ENCODE measurements at regions not wholly inside any gene's neighbourhood (a gene's known extent, or its start where the extent isn't known, plus 50 kb on each side); places are given as distances from the start of the nearest gene placed in this dataset.
"Not testable (repeated sequence)": the region's sequence is repeated elsewhere in the genome, so short reads cannot be mapped to it uniquely, and the experiment has no call there.

DNA sequence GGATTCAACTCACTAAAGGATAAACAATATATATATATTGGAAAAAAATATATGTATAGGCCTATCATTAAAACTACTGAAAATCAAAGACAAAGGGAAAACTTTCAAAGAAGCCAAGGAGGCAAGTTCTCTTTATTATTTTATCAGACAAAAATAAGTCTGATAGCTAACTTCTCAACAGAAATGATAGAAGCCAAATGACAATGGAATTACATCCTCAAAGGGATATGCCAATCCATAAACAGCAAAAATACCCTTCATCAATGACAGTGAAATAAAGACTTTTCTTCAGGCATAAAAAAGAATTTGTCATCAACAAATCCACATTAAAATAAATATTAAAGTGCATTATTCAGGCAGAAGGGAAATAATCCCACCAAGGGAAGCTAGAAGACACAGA lies 393.4 kb downstream of the ZFHX3 start:
- DNase-seq: no peak

DNA sequence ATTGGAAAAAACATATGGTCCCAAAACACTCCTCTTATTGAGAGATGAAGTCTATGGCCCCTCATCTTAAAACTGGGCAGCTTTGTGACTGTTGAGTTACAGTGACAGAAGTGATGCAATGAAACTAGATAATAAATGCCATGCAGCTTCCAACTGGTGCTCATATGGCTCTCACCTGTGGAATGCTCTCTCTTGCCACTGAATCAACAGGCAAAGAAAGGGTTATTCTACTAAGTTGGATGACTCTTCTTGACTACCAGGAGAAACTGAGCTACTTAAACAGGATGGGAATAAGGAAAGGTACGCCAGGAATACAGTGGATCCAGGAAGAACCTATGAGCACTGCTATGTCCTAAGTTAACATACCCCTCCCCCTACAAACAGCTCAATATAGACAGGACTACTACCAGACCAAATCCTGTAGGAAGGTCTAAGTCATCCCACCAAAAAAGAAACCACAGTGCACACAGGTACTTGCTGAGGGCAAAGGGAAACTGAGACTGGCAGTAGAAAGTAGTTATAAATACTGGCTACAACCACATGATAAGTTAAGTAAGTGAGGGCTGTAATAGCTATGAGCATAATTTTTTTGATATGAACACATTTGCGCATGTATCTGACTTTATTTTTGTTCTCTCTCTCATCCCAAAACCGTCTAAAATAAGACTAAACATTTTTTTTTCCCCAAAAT lies 398.5 kb downstream of the ZFHX3 start:
- no peak for DNase-seq

DNA sequence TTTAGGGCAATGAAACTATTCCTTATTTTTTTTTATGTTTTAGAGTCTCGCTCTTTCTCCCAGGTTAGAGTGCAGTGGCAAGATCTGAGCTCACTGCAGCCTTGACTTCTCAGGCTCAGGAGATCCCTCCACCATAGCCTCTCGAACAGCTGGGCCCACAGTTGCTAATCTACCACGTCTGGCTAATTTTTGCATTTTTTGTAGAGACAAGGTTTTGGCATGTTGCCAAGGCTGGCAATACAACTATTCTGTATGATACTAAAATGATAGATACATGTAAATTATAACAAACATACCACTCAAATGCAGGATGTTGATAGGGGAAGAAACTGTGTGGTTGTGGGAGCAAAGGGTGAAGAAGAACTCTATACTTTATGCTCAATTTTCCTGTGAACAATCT lies 401.3 kb downstream of the ZFHX3 start:
- peak; percentile 83 for DNase-seq

DNA sequence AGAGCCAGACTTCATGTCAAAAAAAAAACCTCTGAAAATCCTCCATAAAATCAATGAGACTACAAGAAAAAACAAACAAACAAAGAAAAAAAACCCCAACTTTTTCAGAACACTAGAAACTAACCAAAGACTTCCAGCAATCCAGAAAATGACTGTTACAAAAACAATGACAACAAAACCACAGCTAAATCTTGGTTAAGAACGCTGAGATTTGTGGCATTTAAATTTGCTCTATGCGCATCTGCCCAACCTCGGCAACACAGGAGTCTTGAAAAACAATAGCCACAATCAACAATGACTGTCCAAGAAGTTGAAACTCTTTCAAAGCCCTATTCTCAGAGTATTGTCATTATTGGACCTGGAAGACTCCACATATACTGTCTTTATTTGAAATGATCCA lies 402.4 kb downstream of the ZFHX3 start:
- DNase-seq: no peak

DNA sequence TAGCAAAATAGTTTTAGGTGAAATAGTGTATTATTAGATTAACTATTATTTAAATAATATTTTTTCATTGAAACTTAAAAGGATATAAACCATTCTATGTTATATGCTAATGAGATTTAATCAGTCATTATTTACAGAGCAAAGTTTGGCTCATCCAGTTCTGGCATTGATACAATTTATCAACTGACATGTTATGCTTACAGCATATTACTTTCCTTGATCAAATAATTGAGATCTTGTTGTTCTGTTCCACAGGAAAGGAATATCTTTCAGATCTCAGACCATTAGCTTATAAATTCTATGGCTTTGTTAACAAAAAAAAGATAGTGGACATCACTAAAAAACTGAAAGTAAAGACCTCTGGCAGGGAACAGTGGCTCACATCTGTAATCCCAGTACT lies 403.0 kb downstream of the ZFHX3 start:
- DNase-seq: no peak

DNA sequence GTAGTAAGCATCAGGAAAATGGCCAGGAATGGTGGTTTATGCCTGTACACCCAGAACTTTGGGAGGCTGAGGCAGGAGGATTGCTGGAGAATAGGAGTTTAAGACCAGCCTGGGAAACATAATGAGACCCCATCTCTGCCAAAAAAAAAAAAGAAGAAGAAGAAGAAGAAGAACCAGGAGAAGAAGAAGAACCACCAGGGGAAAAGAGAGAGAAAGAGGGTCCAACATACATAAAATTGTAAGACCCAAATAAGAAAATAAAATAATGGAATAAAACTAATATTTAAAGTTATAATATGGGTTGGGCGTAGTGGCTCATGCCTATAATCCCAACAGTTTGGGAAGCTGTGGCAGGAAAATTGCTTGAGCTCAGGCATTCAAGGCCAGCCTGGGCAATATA lies 408.4 kb downstream of the ZFHX3 start:
- no peak for DNase-seq

DNA sequence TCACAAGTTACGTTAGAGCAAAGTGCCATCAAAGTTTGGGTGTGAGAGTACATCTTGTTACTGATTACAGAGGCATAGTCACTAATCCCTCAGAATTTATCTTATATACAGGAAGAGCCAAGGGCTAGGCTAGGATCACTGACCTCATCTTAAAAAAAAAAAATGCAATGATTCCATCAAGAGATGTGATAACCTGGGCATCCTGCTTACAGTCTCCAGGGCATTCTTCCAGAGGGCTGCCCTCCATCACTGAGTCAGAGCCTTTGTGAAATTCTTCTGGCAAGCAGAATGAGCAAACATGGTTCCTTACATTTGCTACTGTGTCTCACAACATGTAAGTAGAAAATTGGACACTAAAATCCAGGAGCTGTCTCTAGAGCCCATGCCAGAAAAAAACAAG lies 410.6 kb downstream of the ZFHX3 start:
- DNase-seq: no peak

DNA sequence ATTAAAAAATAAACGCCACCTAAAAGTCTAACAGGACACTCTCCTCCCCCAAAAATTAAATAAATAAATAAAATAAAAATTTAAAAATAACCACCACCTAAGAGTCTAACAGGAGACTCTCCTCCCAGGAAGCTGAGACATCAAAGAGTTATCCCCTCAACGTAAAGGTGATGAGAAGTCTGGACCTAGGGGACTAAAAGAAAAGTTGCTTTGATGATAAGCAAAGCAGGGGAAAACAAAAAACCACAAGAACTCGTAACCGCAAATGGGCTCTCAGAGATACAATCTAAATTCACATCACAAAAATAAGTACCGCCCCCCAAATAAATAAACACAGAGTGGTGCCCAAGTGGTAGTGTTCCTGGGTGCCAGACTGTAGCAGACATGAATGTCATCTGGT lies 412.2 kb downstream of the ZFHX3 start:
- no peak for DNase-seq

DNA sequence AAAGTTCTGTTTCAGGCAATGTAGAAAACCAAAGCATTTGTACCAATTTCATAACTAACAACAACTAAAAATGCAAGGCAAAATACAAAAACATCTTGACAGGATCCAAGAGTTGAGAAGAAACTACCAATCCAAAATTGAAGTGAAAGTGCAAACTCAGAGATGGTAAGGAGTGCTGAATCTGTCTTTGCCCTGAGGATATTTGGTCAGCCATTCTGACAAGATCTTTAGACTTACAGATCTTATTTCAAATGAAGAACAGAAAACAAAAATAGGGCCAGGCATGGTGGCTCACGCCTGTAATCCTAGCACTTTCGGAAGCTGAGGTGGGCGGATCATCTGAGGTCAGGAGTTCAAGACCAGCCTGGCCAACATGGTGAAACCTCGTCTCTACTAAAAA lies 412.8 kb downstream of the ZFHX3 start:
- DNase-seq: no peak

DNA sequence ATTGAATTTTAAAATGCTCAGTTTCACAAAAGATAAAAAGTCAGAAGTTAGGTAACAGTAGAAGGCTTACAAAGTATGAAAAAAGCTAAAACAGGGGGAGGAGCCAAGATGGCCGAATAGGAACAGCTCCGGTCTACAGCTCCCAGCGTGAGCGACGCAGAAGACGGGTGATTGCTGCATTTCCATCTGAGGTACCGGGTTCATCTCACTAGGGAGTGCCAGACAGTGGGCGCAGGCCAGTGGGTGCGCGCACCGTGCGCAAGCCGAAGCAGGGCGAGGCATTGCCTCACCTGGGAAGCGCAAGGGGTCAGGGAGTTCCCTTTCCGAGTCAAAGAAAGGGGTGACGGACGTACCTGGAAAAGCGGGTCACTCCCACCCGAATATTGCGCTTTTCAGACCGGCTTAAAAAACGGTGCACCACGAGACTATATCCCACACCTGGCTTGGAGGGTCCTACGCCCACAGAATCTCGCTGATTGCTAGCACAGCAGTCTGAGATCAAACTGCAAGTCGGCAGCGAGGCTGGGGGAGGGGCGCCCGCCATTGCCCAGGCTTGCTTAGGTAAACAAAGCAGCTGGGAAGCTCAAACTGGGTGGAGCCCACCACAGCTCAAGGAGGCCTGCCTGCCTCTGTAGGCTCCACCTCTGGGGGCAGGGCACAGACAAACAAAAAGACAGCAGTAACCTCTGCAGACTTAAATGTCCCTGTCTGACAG lies 420.6 kb downstream of the ZFHX3 start:
- not testable (repeated sequence) for DNase-seq

DNA sequence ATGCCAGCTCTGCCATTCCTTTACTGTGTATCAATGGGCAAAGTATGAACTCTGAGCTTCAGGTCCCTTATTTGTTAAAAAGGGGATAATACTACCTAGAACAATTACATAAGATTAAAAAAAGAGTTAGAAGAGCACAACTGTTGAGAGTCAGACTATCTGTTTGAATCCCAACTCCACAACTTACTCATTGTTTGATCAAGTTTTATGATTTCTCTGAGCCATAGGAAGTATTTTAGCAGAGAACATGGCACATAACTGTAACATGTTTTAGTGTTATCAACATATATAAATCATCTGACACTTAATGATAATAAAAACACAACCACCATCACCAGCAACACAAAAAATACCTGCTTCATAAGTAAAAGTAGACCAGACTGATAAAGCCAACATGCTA lies 421.3 kb downstream of the ZFHX3 start:
- no peak for DNase-seq

DNA sequence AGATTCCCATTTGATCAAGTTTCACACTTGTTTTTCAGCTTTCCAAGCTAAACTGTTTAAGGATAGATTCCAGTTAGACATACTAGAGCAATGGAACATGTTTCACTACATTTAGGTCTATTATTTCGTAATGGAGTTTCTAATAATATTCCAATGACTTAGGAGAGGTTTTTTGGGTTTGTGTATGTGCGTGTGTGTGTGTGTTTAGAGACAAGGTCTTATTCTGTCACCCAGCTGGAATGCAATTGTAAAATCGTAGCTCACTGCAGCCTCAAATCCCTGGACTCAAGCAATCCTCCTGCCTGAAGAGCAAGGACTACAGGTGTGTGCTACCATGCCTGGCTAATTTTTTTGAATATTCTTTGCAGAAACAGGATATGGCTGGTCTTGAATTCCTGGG lies 426.3 kb downstream of the ZFHX3 start:
- no peak for DNase-seq

DNA sequence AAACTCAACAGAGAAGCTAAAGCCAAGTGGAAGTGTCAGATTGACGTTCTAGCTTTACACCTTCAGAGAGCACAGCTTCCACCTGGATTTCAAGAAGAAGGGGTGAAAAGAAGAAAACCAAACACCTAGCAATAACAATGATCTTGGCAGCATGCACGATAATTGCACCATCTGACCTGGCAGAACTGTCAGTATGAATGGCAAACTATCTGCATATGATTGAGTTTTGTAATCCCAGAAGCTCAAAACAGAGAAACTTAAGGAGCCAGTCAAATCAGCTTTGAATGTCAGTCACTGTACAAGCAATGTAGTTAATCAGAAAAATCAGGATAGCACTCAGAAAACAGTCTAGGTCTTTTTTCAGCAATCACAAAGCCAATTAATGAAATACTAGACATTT lies 427.1 kb downstream of the ZFHX3 start:
- DNase-seq: no peak

DNA sequence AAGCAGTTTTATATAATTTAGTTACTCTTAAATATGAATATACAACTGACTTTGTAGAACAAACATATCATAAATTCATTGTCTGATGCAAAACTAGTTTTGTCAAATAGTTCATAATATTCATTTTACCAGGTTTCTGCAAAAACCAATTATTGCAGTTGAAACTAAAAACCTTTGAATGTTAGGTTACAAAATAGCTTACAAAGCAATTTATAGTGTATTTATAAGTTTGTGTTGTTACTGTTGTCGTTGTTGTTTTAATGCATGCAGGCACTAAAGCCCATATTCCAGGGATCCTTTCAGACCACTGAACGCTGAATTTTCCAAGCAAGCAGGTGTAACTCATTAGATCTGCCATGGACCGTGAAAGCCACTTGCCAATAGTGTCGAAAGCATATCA lies 427.6 kb downstream of the ZFHX3 start:
- DNase-seq: no peak

DNA sequence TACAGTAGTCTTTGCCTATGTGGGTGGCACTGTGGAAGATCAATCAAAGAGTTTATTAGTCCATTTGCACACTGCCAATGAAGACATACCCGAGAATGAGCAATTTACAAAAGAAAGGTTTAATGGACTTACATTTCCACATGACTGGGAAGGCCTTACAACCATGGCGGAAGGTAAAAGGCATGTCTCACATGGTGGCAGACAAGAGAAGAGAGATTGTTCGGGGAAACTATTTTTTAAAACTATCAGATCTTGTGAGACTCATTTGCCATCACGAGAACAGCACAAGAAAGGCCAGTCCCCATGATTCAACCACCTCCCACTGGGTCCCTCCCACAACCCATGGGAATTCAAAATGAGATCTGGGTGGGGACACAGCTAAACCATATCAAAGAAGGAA lies 432.1 kb downstream of the ZFHX3 start:
- DNase-seq: no peak

DNA sequence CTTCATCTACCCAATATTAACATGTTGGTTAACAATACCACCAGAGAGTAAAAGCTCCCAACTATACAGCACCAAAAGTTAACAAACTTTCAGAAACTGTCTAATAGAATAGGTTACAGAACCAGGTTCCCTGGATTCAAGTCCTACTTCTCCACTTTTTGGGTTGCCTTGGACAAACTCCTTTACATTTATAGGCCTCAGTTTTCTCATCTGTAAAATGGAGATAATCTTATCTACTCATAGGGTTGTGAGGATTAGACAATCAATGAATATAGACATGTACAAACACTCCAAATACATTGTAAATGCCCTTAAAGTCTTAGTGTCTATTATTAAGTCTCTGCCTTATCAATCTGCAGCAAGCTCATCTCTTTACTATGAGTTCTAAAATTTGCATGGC lies 435.2 kb downstream of the ZFHX3 start:
- no peak for DNase-seq

DNA sequence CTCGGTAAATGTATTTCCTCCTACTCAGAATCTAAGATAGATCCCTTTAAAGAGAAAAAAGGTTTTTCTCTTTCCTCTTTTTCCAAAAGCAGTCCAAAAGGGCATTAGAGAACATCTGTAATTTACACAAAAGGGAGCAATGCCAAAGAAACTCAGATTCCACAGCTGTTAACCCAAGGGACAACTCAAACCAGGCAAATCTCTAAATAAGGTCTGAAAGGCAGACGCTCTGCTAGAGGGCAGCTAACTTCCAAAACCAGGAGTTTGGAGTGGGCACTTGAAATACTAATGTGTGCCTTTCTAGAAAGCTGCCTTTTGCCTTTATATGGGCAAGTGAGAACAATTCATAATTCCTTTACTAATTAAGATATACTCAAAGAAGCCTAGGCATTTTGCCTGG lies 435.7 kb downstream of the ZFHX3 start:
- no peak for DNase-seq

DNA sequence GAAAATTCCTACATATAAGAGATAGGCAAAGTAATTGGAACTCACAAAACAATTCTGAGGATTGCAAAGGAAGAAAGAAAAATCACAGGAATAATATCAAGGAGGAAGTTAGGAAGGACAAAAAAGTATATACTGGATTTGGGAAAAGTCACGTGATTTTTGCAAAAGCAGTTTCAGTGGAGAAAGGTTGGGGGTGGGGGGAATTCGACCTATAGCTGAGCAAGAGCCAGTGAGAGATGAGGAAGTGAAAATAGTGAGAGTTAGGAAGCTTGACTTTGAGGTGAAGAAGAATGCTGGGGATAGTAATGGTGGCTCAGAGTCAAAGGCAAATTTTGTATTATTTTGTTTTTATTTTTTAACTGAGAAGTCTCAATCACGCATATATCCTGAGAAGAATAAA lies 438.0 kb upstream of the PMFBP1 start:
- no peak for DNase-seq

DNA sequence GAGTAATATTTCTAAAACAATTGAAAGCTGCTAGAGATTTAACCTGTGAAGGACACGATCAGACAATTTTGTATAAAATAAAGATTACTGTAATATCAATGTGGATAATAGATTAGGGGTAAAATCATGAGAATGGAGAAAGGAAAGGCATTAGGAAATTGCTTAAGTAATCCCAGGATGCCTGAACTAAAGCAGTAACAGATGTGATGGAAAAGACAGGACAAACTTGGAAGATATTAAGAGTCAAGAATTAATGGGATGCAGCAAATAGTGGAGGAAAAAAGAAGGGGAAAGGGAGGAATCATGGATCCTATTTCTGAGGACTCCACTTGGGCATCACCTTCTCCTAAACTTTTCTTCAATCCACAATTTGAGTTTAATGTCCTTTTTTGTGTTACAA lies 437.1 kb upstream of the PMFBP1 start:
- no peak for DNase-seq

DNA sequence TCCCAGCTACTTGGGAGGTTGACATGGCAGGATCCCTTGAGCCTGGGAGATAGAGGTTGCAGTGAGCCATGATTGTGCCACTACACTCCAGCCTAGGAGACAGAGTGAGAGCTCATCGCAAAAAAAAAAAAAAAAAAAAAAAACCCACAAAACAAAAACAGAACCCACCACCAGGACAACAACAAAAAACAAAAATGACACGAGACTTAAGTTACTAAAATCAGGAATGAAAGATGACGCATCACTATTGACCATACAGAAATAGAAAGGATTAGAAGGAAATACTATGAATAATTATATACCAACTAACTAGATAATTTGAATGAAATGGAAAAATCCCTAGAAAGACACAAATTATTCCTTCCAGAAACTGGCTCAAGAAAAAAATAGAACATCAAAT lies 432.4 kb upstream of the PMFBP1 start:
- no peak for DNase-seq

DNA sequence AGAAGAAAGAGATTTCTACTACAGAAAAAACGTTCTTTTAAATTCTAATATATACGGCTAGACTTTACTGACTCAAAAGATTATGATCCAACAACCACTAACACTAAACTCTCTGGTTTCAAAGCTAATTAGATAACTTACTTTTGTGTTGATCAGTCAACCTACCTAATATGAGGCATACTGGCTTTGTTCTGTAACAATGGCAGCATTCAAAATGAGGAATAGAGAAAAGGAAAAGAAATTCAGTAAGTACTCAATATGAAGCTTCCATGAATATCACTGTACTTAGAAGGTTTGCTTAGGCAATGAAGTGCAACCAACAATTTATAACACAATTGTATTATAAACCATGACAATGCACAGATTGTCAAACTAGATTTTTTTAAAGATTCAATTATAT lies 430.5 kb upstream of the PMFBP1 start:
- DNase-seq: no peak

DNA sequence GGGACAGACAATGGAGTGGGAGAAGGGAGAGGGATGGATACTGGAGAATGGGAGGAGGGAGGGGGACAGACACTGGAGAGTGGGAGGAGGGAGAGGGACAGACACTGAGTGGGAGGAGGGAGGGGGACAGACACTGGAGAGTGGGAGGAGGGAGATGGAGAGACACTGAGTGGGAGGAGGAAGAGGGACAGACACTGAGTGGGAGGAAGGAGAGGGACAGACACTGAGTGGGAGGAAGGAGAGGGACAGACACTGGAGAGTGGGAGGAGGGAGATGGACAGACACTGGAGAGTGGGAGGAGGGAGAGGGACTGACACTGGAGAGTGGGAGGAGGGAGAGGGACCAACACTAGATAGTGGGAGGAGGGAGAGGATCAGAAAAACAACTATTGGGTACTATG lies 426.7 kb upstream of the PMFBP1 start:
- DNase-seq: no peak

DNA sequence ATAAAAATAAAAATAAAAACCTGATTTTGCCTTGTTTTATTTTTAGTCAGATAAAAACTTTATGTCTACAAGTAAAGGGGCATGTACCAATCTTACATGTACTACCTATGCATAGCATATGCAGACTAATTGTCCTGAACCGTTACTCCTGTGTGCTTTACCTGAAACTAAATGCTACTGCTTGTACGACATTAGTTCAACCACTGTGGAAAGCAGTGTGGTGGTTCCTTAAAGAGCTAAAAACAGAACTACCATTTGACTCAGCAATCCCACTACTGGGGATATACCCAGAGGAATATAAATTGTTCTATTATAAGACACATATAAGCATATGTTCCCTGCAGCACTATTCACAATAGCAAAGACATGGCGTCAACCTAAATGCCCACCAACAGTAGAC lies 426.0 kb upstream of the PMFBP1 start:
- DNase-seq: no peak

DNA sequence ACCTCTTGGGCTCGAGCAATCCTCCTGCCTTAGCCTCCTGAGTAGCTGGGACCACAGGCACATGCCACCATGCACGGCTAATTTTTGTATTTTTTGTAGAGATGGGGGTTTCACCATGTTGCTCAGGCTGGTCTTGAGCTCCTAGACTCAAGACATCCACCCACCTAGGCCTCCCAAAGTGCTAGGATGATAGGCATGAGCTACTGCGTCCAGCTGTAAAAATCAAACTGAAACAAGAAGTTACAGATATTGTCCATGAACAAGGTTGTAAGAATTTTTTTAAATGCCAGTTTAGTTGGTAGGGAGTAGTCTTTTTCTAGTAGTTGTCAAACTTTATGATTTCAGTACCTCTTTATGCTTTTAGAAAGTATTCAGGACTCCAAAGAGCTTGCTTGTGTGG lies 424.4 kb upstream of the PMFBP1 start:
- no peak for DNase-seq

Measured in hematopoietic multipotent progenitor cell treated with erythropoietin and hydrocortisone succinate and interleukin-3 and kit ligand, for 8 days (in vitro differentiated cells).